Hepatocyte (in vitro differentiated cells): ENCODE measurements at regions not wholly inside any gene's neighbourhood (a gene's known extent, or its start where the extent isn't known, plus 50 kb on each side); places are given as distances from the start of the nearest gene placed in this dataset.

Experiments used
- EZH2phosphoT487 ChIP-seq: fragments of 200-600 bp; sonication (generic); IDR thresholded peaks from one replicate; pipeline ENCODE4 v1.6.1; 2018; ENCODE audit warnings: antibody characterized with exemption, mild to moderate bottlenecking, low read depth, moderate library complexity; ENCODE audit not compliant: unreplicated experiment, severe bottlenecking
- TF ChIP-seq, protein P1 (sequence below): fragments of 200-600 bp; sonication (generic); IDR thresholded peaks from 2 replicates; pipeline ENCODE4 v1.5.1; 2016; ENCODE audit warnings: antibody characterized with exemption, mild to moderate bottlenecking; ENCODE audit not compliant: poor library complexity

DNA sequence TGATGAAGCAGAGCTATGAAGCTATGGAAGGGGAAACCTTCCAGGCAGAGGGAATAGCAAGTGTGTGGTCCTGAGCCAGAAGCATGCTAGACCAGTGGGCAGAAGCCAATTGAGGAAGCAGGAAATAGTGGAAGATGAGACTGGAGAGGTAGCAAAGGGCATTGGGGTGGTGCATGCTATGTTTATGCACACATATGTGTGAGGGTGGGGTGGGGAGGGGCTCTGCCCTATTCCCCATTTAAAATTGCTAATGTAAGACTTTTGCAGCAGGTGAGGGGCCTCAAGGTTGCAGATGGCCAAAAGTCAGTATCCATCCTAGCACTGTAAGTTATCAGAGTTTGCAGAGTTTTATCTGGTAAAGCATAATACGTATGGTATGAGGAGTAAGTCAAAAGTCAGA lies 626.6 kb upstream of the KIRREL3 start:
- TF ChIP-seq EZH2phosphoT487, result no peak
- TF ChIP-seq, protein P1, sequence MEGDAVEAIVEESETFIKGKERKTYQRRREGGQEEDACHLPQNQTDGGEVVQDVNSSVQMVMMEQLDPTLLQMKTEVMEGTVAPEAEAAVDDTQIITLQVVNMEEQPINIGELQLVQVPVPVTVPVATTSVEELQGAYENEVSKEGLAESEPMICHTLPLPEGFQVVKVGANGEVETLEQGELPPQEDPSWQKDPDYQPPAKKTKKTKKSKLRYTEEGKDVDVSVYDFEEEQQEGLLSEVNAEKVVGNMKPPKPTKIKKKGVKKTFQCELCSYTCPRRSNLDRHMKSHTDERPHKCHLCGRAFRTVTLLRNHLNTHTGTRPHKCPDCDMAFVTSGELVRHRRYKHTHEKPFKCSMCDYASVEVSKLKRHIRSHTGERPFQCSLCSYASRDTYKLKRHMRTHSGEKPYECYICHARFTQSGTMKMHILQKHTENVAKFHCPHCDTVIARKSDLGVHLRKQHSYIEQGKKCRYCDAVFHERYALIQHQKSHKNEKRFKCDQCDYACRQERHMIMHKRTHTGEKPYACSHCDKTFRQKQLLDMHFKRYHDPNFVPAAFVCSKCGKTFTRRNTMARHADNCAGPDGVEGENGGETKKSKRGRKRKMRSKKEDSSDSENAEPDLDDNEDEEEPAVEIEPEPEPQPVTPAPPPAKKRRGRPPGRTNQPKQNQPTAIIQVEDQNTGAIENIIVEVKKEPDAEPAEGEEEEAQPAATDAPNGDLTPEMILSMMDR, result no peak
